Smooth muscle cell (in vitro differentiated cells): ENCODE measurements at regions not wholly inside any gene's neighbourhood (a gene's known extent, or its start where the extent isn't known, plus 50 kb on each side); places are given as distances from the start of the nearest gene placed in this dataset.
A peak's percentile ranks its signal among the peaks of the same experiment; 100 is the strongest.

Experiments
- DNase-seq: peaks from one replicate; lab custom pipeline; 2025; ENCODE audit not compliant: unreplicated experiment; lab: John Stamatoyannopoulos, UW
- H2AFZ ChIP-seq: fragments of 200-600 bp; sonication (generic); 2 replicates; pipeline ENCODE4 v1.6.0; 2016; ENCODE audit warnings: antibody characterized with exemption, low read depth, mild to moderate bottlenecking
- H3F3A ChIP-seq: fragments of 200-600 bp; sonication (generic); 2 replicates; pipeline ENCODE4 v1.6.0; 2017; ENCODE audit warnings: antibody characterized with exemption, low read depth
- H3K27ac ChIP-seq: fragments of 200-600 bp; sonication (generic); 2 replicates; pipeline ENCODE4 v1.5.1; 2016; ENCODE audit warnings: low read depth, mild to moderate bottlenecking
- H3K27me3 ChIP-seq: fragments of 200-600 bp; sonication (generic); 2 replicates; pipeline ENCODE4 v1.6.1; 2016; ENCODE audit warnings: low read depth, mild to moderate bottlenecking
- H3K36me3 ChIP-seq: fragments of 200-600 bp; sonication (generic); 2 replicates; pipeline ENCODE4 v1.5.1; 2016; ENCODE audit warnings: low read depth
- H3K4me1 ChIP-seq: fragments of 200-600 bp; sonication (generic); 2 replicates; pipeline ENCODE4 v1.5.1; 2016; ENCODE audit warnings: low read depth
- H3K4me2 ChIP-seq: fragments of 200-600 bp; sonication (generic); 2 replicates; pipeline ENCODE4 v1.6.0; 2016; ENCODE audit warnings: mild to moderate bottlenecking
- H3K4me3 ChIP-seq: fragments of 200-600 bp; sonication (generic); 2 replicates; pipeline ENCODE4 v1.5.1; 2016; ENCODE audit warnings: mild to moderate bottlenecking
- H3K79me2 ChIP-seq: fragments of 200-600 bp; sonication (generic); 2 replicates; pipeline ENCODE4 v1.6.0; 2016; ENCODE audit warnings: low read depth, mild to moderate bottlenecking
- H3K9ac ChIP-seq: fragments of 200-600 bp; sonication (generic); 2 replicates; pipeline ENCODE4 v1.6.0; 2016; ENCODE audit warnings: low read depth
- H3K9me3 ChIP-seq: fragments of 200-600 bp; sonication (generic); replicated peaks from 2 replicates; pipeline ENCODE4 v1.5.1; 2016; ENCODE audit warnings: low read depth
- H4K20me1 ChIP-seq: fragments of 200-600 bp; sonication (generic); 2 replicates; pipeline ENCODE4 v1.6.0; 2016; ENCODE audit warnings: low read depth
- CTCF ChIP-seq: fragments of 200-600 bp; sonication (generic); IDR thresholded peaks from 2 replicates; pipeline ENCODE4 v1.5.1; 2017; ENCODE audit warnings: borderline replicate concordance, mild to moderate bottlenecking, antibody characterized with exemption; ENCODE audit not compliant: insufficient read depth, poor library complexity, severe bottlenecking
- WGBS: methylation state at CpG from one replicate; pipeline ENCODE4 v1.1.7; 2016; ENCODE audit warnings: low lambda C conversion rate; 5-methylcytosine and 5-hydroxymethylcytosine counted together

- Histone ChIP-seq H3K4me3 (no peak overlapping the region), H3K9me3 (no peaks in the 10 kb centered on the region), H3K27me3 (no peaks in the 10 kb centered on the region), H4K20me1 (no peaks in the 10 kb centered on the region), H3K36me3 (no peaks in the 10 kb centered on the region), H2AFZ (peak overlapping the region; percentile 44), H3F3A (no peaks in the 10 kb centered on the region), H3K9ac (no peak overlapping the region), H3K27ac (no peak overlapping the region), H3K79me2 (no peaks in the 10 kb centered on the region), H3K4me2 (peak overlapping the region; percentile 8), H3K4me1 (peaks cover under 1% of the 10 kb centered on the region)
- WGBS = 23% methylated on average over 1 of the region's 1 CpG
- TF ChIP-seq CTCF = no peak
- DNase-seq = no peak
These were observed 184.8 kb upstream of the PDE3A start for GRCh38 chr12:20183563-20183962.

- Histone ChIP-seq H3K4me3 (no peak overlapping the region), H3K9me3 (no peaks in the 10 kb centered on the region), H2AFZ (no peak overlapping the region), H3K27me3 (no peaks in the 10 kb centered on the region), H3K4me1 (peaks cover 10% of the 10 kb centered on the region), H3K27ac (no peak overlapping the region), H3K36me3 (no peaks in the 10 kb centered on the region), H4K20me1 (no peaks in the 10 kb centered on the region), H3K4me2 (no peak overlapping the region), H3K9ac (no peak overlapping the region), H3K79me2 (no peaks in the 10 kb centered on the region), H3F3A (no peaks in the 10 kb centered on the region)
- no peak for TF ChIP-seq CTCF
- no peak for DNase-seq
- WGBS = 90% methylated on average over 4 of the region's 4 CpGs
These were observed 183.8 kb upstream of the PDE3A start for GRCh38 chr12:20184514-20184913.

GRCh38 chr12:20187456-20187855, 180.9 kb upstream of the PDE3A start:
- no peak overlapping the region for H3K9ac ChIP-seq
- no peaks in the 10 kb centered on the region for H3K9me3 ChIP-seq
- no peak for DNase-seq
- H3K27ac ChIP-seq = no peak overlapping the region
- no peaks in the 10 kb centered on the region for H4K20me1 ChIP-seq
- H3K79me2 ChIP-seq = no peaks in the 10 kb centered on the region
- no peak overlapping the region for H3K4me3 ChIP-seq
- no peaks in the 10 kb centered on the region for H3K36me3 ChIP-seq
- peaks cover 20% of the 10 kb centered on the region for H3K4me1 ChIP-seq
- no peaks in the 10 kb centered on the region for H3K27me3 ChIP-seq
- no peak overlapping the region for H3K4me2 ChIP-seq
- H2AFZ ChIP-seq = no peak overlapping the region
- no peaks in the 10 kb centered on the region for H3F3A ChIP-seq
- 94% methylated on average over 5 of the region's 5 CpGs for WGBS
- TF ChIP-seq CTCF = no peak

- Histone ChIP-seq H4K20me1 (no peaks in the 10 kb centered on the region), H3K27ac (no peak overlapping the region), H3K36me3 (no peaks in the 10 kb centered on the region), H3K4me1 (peaks cover 20% of the 10 kb centered on the region), H3K4me3 (no peak overlapping the region), H3K27me3 (no peaks in the 10 kb centered on the region), H3F3A (no peaks in the 10 kb centered on the region), H3K9ac (no peak overlapping the region), H3K4me2 (peak overlapping the region; percentile 1), H3K79me2 (no peaks in the 10 kb centered on the region), H3K9me3 (no peaks in the 10 kb centered on the region), H2AFZ (peak overlapping the region; percentile 72)
- no peak for DNase-seq
- 41% methylated on average over 5 of the region's 5 CpGs for WGBS
- TF ChIP-seq CTCF = no peak
These were observed 179.2 kb upstream of the PDE3A start for GRCh38 chr12:20188930-20189653.
